Bronchial epithelial cell (primary cell): ENCODE measurements at regions not wholly inside any gene's neighbourhood (a gene's known extent, or its start where the extent isn't known, plus 50 kb on each side); places are given as distances from the start of the nearest gene placed in this dataset.

Experiments
- DNase-seq: peaks from one replicate; pipeline ENCODE4 v3.0.0-alpha.2; 2010; ENCODE audit warnings: low read depth
- FAIRE-seq: peaks from 2 replicates; lab custom pipeline; 2011; peaks lifted over from hg19 to GRCh38; lab: Jason Lieb, UNC
- H3K27me3 ChIP-seq: 2 replicates; pipeline ENCODE4 v1.5.1; 2011; ENCODE audit warnings: low read length; ENCODE audit not compliant: control insufficient read depth, insufficient read depth
- H3K36me3 ChIP-seq: 2 replicates; pipeline ENCODE4 v1.5.1; 2011; ENCODE audit warnings: low read length; ENCODE audit not compliant: control insufficient read depth, insufficient read depth
- H3K4me3 ChIP-seq: 2 replicates; pipeline ENCODE4 v1.5.1; 2011; ENCODE audit warnings: mild to moderate bottlenecking, low read depth, low read length, control low read depth
- TF ChIP-seq, protein P1 (sequence below): IDR thresholded peaks from 2 replicates; pipeline ENCODE4 v1.5.1; 2011; ENCODE audit warnings: mild to moderate bottlenecking, moderate library complexity, low read length, control low read depth, inconsistent platforms; ENCODE audit not compliant: insufficient read depth, severe bottlenecking

DNA sequence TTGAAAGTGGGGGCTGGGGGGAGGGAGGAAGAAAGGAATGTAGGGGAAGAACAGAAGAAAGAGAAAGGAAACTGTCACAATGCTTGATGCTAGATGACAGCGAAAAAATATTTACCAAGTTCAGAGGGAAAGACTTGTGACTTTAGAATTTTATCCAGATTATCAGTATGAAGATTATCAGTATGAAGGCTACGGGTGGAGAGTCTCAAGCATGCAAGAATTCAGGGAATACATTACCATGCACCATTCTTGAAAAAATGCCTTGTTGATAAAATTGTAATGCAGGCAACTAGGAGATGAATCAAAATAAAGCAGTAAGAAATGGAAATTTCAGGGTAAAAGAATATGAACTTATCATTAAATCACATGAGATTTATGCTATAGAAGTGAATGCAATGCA, 376.8 kb downstream of the PCNX1 start:
- DNase-seq (no peak), FAIRE-seq (no peak)
- Histone ChIP-seq H3K4me3 (no peak overlapping the region), H3K36me3 (no peaks in the 10 kb centered on the region), H3K27me3 (no peaks in the 10 kb centered on the region)
- TF ChIP-seq, protein P1, sequence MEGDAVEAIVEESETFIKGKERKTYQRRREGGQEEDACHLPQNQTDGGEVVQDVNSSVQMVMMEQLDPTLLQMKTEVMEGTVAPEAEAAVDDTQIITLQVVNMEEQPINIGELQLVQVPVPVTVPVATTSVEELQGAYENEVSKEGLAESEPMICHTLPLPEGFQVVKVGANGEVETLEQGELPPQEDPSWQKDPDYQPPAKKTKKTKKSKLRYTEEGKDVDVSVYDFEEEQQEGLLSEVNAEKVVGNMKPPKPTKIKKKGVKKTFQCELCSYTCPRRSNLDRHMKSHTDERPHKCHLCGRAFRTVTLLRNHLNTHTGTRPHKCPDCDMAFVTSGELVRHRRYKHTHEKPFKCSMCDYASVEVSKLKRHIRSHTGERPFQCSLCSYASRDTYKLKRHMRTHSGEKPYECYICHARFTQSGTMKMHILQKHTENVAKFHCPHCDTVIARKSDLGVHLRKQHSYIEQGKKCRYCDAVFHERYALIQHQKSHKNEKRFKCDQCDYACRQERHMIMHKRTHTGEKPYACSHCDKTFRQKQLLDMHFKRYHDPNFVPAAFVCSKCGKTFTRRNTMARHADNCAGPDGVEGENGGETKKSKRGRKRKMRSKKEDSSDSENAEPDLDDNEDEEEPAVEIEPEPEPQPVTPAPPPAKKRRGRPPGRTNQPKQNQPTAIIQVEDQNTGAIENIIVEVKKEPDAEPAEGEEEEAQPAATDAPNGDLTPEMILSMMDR = no peak

DNA sequence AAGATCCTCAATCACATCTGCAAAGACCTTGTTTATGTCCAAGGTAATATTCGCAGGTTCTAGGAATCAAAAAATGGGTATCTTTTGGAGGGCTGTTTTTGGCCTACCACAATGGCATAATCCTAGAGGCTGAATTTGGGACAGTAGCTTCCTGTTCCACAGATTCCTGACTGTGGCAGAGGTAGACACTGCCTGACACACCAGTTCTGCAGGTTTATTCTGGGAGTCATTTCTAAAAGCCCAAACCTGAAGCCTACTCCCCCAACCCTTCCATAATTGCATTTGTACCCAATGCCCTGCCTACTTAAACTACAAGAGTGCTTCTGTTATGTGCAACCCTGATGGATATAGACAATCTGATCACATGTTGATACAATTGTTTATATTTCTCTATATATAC, 378.9 kb downstream of the PCNX1 start:
- Histone ChIP-seq H3K36me3 (no peaks in the 10 kb centered on the region), H3K4me3 (no peak overlapping the region), H3K27me3 (no peaks in the 10 kb centered on the region)
- DNase-seq (peak; percentile 26), FAIRE-seq (no peak)
- TF ChIP-seq, protein P1 = no peak

DNA sequence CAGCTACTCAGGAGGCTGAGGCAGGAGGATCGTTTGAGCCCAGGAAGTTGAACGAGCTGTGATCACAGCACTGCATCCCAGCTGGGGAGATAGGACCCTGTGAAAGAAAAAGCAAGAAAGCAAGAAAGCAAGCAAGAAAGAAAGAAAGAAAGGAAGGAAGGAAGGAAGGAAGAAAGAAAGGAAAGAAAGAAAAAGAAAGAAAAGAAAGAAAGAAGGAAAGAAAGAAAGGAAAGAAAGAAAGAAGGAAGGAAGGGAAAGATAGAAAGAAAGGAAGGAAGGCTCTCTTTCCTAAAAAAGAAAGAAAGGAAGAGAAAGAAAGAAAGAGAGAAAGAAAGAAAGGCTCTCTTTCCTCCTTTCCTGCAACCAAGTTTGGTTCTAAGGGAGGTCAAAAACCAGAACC, 380.3 kb downstream of the PCNX1 start:
- no peaks in the 10 kb centered on the region for H3K27me3 ChIP-seq
- H3K4me3 ChIP-seq = no peak overlapping the region
- DNase-seq (no peak), FAIRE-seq (peak; percentile 66)
- H3K36me3 ChIP-seq = no peaks in the 10 kb centered on the region
- TF ChIP-seq, protein P1 = no peak

DNA sequence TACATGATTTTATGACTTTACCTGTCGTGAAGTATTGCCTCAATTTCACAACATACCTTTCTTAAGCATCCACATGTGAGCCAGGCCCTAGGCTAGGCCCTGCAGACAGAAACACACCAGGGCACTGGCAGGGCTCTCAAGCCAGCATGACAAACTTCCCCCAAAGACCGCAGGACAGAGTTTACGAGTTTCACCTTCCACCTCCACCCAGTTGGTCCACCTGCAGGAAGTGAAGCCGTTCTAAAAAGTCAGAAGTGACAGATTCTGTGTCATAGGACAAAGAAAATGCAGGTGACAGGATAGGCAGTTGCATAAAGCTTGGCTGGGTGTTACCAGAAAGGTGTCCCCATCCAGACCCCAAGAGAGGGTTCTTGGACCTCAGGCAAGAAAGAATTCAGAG, 382.3 kb downstream of the PCNX1 start:
- H3K27me3 ChIP-seq = no peaks in the 10 kb centered on the region
- DNase-seq (no peak), FAIRE-seq (no peak)
- TF ChIP-seq, protein P1 = no peak
- no peak overlapping the region for H3K4me3 ChIP-seq
- H3K36me3 ChIP-seq = no peaks in the 10 kb centered on the region

DNA sequence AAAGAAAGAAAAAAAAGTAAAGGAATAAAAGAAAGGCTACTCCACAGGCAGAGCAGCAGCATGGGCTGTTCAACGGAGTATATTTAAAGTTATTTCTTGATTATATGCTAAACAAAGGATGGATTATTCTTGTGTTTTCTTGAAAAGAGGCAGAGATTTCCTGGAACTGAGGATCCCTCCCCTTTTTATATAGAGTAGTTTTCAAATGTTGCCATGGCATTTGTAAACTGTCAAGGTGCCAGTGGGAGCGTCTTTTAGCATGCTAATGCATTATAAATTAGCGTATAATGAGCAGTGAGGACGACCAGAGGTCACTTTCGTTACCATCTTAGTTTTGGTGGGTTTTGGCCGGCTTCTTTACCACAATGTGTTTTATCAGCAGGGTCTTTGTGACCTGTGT, 383.0 kb downstream of the PCNX1 start:
- FAIRE-seq (no peak), DNase-seq (no peak)
- Histone ChIP-seq H3K27me3 (no peaks in the 10 kb centered on the region), H3K4me3 (no peak overlapping the region), H3K36me3 (no peaks in the 10 kb centered on the region)
- TF ChIP-seq, protein P1 = no peak

DNA sequence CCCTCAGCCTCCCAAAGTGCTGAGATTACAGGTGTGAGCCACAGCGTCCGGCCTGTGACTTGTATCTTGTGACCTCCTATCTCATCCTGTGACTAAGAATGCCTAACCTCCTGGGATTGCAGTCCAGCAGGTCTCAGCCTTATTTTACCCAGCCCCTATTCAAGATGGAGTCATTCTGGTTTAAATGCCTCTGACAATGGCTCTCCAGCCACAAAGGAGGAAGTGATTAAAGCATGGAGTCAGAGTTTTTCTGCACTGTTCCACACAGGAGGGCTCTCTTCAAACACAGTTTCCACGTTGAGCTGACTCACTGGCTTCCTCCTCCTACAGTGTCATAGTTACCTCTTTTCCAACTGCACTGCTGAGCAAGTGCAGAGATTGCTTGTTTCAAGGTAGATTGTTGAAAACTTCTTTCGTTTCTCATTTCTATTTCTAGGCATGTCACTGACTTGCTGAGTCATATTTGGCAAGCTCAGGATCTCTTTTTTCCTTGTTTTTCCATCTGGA, 383.8 kb downstream of the PCNX1 start:
- no peak for FAIRE-seq
- Histone ChIP-seq H3K27me3 (no peaks in the 10 kb centered on the region), H3K36me3 (no peaks in the 10 kb centered on the region), H3K4me3 (no peak overlapping the region)
- peak; percentile 99 for DNase-seq
- TF ChIP-seq, protein P1 = no peak
